Tongue (tissue), 1 donor: ENCODE measurements at regions not wholly inside any gene's neighbourhood (a gene's known extent, or its start where the extent isn't known, plus 50 kb on each side); places are given as distances from the start of the nearest gene placed in this dataset.
A peak's percentile ranks its signal among the peaks of the same experiment; 100 is the strongest.

ENCODE experiments used
- DNase-seq: peaks from one replicate; pipeline ENCODE4 v3.0.0-alpha.2; 2015

DNA sequence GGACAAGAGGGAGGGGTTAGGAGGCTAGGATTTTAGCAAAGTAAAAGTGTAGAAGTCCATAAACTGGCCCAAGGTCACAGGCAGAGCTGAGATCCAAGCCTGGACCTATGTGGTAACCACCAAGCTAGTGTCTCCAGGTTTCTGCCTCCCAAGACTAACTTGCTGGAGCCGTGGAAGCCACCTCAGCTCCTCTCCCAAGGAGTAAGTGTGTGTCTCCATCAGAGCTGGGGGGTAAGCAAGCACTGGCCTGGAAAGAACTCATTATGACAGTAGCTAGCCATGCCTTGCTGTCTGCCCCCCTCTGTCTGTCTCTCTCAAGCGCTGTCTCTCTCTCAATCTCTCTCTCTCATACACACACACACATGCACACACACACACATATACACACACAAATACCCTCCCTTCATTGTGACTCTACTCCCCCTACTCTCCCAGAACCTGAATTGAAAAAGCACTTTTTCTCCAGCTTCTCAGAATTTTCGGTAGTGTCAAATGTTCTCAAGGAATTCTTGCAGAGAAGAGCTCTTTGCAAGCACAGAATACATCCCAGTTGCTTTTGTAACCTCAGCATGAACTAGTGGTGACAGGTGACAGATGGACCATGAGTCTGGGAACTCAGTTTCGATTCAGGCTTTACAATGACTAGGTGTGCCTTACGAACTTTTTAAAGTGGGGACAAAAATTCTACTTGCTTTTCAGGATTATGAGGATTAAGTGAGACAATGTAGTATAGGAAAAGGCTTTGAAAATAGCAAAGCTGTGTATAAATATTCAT lies 238.0 kb upstream of the FGGY start:
- DNase-seq: no peak

DNA sequence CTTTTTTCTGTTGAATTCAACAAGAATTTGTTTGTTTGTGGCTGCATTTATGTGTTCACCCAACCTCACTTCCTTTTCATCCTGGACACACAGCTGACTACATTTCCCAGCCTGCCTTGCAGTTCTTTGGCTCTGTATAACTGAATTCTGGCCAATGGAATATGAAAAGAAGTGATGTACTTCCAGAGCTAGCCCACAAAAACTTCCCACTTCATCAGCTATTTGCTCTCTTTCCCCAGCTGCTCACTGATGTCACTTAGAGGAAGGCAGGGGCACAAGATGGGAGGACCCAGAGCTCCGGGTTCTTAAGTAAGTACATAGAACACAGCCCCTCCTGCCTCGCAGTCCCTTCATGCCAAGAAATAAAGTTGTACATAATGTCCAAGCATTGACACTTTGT lies 235.0 kb upstream of the FGGY start:
- DNase-seq: peak; percentile 97

DNA sequence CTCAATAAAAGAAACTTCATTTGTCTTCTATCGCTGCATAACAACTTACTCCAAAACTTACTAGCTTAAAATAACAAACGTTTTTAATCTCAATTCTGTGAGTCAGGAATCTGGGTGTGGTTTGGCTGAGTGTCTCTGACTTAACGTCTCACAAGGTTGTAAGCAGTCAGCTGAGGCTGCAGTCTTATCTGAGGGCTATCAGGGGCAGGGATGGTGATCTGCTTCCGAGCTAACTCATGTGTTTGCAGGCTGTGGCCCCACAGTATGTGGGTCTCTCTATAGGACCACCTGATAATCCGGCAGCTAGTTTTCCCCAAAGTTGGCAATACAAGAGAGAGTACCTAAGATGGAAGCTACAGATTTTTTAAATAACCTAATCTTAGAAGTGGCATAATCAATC lies 234.2 kb upstream of the FGGY start:
- DNase-seq: no peak

DNA sequence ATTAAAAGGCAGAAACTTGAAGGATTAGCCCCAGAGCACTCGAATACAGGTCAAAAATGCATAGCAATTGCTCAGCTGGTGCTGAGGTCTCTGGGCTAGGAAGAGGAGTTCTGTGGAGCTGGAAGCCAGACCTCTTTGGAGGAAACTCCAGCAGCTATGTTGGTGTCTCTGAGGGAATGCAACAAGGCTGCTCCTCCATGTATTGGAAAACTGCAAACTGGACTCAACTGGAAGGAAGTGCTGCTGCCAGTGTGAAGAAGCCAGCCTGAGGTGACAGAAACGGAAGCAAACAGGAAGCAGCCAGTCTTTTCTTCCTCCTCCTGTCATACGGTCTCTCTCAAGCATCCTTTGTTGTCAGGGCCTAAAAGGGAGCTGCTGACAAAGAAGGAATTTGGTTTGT lies 233.4 kb upstream of the FGGY start:
- no peak for DNase-seq

DNA sequence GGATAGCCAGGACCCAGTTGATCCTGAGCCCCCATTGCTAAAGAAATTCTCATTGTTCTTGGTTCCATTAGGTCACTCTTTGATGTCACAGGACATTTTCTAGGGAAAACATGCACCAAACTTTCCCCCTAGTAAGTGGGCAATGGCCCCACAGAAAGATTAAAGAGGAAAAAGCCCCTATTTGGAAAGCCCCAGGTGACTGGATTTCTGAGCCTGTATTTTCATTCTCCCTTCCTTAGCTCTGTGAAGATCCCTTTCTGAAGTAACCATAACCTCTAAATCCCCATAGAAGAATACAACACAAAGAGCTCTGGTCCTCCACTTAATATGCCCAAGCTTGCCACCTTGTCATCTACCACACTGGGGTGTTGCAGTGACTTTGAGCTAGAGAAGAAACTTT lies 232.3 kb upstream of the FGGY start:
- no peak for DNase-seq

DNA sequence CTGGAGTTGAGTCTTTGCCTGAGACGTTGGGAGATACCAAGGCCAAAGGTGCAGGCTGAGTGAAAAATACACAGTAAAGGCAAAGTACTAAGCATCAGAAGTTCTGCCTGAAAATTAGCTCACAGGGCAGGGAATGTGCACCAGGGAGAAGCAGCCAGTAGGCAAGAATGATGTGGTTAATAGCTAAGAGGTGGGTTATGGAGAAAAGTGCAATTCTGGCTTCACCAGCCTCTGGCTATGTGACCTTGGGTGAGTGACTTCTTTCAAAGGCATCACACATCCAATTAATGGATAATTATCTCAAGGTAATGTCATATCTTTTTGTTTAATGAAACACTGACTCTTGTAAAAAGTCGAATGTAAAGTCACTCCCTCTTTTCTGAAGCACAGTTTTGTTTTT lies 230.7 kb upstream of the FGGY start:
- no peak for DNase-seq

DNA sequence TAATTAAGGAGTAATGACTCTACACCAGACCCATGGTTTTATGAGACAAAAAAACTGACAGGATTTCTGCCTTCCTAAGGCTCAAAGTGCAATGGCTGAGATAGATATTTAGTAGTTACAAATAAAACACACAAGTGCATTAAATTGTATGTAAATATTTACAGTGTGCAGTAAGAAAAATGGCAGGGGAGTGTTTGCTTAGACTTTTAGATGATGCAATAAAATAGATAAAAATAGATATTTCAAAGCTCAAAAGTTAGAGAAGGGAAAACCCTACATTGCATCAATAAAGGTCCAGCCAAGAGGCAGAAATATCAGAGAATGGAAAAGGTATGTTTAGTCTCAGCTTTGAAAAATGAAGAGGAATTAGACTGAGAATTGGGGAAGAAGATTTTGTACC lies 226.3 kb upstream of the FGGY start:
- no peak for DNase-seq

DNA sequence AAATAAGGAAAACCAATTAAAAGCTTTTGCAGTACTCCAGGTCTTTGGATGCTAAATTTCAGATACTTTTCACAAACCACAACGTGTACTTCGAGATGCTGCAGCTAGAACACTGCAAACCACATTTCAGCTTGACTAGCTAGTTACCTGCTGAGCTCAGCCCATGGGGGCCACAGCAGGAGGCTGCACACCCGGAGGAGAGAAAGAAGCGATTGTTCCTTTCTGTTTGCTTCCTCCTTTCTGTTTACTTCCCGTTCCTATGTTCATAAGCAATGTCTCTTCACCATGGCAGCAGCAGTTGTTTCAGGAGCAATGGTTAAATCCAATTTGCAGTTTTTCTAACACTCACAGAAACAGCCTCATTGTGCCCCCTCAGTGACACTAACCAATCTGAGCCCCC lies 225.6 kb upstream of the FGGY start:
- no peak for DNase-seq

DNA sequence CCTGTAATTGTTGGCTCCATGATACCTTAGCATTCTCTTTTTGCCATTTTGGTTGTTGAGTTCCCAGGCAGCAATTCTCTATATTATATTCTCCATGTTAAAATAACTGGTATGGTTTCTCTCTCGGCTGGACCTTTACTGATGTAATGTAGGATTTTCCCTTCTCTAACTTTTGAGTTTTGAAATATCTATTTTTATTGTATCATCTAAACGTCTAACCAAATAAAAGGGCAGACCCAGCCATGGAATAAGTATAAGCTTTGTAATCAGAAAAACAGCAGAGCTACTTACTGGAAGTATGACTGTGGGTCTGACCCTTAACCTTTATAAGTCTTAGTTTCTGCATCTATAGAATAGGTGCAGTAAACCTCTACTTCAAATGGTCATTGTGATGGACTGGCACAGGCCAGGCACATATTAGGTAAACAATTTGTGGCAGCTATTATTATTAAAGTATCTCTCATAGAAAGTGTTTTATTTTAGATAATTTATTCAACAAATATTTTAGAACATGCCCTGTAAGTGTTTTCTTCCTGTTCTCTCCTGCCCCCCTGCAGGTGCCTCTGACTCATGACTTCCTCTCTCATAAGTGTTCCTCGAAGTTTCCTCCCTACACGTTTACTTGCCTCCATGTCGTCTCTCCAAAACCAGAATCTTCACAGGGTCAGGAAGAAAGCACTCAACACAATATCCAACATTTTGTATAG lies 224.9 kb upstream of the FGGY start:
- DNase-seq: no peak

DNA sequence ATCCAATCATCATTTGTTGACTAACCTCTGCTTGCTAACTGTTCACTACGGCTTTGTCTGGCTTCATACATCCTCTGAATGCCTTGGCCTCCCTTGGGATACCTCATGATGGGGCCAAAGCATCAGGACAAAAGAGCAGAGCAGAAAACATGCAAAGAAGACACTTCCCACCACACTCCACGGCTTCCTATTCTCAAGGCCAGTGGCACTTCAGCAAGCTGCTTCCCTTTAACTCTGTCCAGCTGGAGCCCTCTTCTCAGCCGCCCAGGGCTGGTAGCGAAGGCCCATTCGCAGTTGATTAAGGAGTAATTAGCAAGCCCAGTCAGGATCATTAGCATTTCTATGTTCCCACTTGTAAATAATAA lies 224.3 kb upstream of the FGGY start:
- DNase-seq: no peak

DNA sequence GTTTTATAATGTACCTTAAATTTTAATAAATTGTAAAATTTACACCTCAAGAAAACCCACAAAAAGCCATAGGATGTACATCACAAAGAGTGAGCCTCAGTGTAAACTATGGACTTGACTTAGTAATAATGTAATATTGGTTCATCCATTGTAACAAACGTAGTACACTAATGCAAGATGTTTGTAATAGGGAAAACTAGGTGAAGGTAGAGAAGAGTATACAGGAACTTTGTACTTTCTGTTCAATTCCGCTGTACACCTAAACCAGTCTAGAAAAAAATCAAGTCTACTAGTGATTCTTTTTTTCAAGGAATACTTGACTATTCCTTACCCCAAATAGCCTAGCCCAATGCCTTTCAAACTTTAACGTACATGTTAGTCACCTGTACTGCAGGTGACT lies 222.3 kb upstream of the FGGY start:
- no peak for DNase-seq

DNA sequence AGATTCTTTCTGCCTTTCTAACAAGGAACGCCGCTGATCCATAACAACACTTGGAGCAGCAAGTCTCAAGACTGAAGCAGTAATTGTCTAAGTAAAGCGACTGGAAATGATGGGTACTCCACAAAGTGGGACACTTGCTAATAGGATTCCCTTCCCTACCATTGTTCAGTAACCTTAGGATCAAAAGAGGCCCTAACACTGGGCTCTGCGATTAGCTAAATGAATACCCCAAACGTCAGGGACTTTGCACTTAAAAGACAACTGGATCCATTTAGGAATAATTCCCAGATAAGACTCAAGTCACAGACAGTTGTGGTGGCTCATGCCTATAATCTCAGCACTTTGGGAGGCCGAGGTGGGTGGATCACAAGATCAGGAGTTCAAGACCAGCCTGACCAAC lies 221.9 kb upstream of the FGGY start:
- DNase-seq: no peak

DNA sequence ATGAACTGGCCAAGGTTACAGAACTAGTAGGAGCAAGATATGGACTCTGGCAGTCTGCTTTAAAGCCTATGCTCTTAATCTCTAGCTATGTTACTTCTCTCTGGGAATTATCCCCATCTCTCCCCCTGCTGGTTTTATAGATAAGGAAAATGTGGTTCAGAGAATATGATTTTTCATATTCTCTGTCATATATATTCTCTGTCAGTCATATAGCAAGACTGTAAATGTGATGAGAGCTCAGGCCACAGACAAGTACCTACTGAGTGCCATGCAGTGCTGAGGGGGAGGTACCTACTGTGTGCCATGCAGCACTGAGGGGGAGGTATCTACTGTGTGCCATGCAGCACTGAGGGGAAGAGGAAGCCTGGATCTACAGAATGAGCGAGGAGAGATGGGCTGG lies 220.3 kb upstream of the FGGY start:
- DNase-seq: peak; percentile 39

DNA sequence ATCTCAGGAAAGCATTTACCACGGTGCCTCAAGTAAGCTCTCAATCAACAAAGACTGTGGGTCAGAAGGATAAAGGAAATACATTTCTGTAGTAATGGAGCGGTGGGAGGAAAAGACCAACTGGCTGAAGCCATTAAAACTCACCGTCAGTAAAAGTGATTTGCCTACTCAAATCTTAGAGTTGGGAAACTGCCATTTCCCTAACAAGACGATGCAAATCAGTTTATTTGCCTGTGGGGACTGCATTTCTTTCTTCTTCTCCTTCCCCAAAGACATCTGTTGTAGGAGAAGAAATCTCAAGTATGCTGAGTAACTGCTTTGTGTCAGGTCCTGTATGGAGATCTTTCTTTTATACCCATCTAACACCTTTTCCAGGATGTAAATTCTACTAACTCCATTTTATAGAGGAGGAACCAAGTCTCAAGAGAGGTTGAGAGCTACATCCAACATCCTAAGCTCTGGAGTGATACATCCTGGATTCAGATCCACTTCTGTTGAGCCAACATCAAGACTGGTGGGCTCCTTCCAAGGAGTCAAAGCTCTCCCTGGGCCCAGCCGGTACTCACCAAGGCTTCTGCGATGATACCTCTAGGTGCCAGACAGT lies 219.3 kb upstream of the FGGY start:
- no peak for DNase-seq

DNA sequence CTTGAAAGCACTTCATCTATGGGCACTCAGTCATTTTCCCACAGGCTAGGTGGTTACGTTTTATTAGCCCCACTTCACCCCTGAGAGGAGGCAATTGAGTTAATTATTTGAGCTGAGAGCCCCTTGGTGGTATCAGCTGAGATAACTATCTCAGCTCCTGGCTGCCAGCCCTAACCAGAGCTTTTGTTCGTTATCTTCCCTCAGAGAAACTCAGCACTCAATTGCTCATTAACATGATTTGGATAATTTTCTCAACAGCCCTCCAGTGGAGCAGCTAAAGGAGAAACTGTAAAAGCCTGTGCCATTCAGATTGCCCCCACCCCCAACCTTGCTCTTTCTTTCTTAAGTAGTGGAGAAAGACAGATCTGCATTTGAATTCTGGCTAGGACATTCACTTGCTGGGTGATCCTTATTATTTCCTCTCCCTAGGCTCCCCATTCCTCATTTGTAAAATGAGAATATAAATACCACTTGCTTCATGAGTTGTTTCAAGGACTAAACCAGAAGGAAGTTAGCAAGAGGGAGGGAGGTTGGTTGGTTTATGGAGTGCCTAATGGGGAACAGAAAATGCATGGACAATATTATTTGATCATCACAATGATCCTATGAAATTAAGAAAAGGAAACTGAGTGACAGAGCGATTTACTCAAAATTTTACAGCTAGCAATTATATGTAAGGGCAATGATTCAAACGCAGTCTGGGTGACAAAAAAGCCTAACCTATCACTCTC lies 218.7 kb upstream of the FGGY start:
- no peak for DNase-seq

DNA sequence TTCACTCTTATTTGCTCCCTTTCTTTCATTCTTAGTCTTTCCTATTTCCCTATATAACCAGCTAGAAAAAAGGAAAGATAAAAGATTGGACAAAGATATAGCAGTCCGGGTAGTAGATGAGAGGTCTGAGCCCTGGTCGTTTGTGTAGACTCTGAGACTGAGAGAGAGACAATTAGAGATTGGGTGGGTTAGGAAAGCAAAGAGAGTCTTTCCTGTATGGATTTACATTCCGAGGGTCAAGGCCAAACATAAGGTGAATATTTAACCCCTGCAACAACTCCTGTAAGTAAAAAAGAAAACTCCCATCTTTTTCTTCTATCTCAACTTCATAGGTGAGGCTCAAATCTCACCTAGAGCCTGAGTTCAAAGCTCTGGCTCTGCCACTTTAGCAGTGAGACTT lies 218.0 kb upstream of the FGGY start:
- no peak for DNase-seq

DNA sequence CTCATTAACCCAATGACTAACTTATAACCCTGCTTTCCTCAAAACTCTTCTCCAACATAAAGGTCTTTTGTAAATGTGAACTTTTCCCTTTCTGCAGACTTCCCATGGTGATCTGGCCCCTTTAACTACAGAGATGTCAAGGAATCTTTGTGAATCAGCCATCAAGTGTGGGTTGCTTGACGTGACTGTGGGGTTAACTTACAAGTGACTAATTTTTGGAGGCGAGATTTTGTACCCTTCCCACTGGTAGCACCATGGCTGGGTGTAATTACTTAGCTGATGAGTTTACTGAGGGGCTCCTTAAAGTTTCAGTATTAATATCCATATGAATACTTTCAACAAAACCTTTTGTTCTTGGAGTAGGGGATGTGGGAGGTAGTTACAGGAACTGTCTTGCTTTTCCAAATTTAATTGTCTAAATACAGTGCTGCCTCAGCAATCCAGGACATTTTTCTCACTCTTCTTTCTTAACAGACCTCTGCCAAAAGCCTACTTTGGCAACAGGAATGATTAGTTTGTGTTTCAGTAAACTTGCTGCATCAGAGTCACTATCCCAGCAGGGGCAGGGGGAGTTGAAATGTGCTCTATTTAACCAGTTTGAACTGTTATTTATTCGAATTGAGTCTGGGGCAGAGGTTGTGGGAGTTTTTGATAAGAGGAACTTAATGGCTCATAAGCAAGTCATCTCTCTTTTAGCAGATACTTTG lies 217.3 kb upstream of the FGGY start:
- peak; percentile 48 for DNase-seq

DNA sequence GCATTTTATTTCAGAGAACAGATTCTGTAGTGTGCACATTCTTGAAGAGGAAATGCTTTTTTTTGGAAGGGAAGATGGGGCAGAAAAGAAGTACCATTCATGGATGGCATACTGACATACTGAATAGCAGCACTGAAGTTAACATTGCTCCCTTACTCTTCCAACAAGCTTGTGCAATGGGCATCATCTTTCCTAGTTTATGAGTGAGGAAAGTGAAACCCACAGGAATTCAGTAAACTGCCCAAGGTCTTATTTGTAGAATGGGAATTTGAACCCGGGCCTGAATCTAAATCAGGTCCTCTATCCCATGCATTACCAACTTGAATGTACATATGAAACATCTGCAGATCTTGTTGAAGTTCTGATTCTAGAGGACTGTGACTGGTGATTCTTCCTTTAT lies 215.7 kb upstream of the FGGY start:
- DNase-seq: no peak

DNA sequence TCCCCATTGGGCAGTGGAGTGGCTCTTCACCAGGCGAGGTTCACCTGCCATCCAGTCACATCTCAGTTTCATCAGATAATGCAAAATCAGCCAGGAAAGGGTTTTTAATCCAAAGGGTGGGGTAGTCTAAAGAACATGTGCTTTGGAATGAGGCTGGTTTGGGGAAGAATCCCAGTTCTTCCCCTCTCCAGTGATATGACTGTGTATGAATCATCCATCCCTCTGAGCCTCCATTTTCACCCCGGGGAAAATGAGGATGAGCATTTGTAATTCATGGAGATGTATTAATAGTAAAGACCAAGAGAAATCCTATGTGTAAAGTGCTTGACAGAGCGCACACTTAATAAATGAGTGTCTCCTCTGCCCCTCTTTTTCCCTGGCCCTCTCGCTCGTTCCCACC lies 215.1 kb upstream of the FGGY start:
- no peak for DNase-seq

DNA sequence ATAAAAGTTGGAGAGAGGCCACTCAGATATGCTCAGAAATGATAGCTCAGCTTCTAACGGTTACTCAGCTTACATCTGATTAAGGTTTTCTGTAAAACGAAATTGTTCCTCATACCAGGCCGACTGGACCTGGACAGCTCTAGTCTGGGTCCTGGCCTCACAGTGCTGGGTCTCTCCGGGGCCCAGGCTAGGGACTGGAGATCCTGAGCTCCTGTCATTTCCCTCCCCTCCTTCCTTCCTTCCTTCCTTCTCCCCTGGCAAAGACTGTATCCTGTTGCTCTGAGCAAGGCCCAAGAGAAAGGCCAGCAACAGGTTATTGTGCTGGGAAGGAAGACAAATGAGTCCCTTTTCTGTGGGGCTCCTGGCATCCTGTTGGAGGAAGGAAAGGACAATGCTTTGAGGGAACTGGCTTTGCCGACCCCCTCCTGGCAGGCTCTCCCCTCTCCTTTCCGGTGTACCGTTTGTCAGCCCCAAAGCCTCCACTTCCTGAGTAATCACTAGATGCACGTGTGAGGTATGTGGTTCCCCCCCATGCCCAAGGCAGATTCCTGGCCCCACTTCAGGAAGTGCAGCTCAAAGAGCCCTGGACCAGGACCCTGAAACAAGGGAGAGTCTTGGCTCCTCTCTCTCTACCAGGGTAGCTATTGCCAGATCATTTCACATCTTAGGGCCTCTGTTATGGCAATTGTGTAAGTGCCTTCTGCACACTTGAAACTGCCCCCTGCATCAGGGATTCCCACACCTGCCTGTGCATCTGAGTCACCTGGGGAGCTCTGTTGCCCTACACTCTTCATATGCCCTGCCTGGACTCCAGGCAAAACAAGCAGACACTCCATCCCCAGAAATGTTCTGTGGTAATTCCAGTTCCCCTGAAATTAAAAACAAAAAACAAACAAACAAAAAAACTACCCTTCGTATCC lies 212.7 kb upstream of the FGGY start:
- no peak for DNase-seq

DNA sequence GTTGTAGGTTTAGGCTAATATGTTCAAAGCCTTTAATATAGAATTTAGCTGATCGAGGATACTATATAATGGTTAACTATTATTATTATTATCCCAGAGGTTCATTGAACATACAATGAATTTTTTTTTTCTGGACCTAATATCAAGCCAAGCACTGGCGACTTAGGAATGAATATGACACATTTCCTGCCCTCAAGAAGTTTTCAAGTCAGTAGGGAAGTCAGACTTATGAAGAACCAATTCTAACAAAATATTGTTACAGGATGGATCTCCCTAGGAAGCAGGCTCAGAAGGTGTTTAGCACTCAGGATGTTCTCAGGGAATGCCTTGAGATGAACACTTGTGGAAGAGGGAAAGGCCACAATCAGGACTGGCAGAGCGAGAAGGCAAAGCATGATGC lies 211.8 kb upstream of the FGGY start:
- no peak for DNase-seq
